GM12878 (cell line): ENCODE measurements at regions not wholly inside any gene's neighbourhood (a gene's known extent, or its start where the extent isn't known, plus 50 kb on each side); places are given as distances from the start of the nearest gene placed in this dataset.

Experiments
- ATAC-seq: fragments of 200-7000 bp; cut with Tn5 transposase; 3 replicates; pipeline ENCODE4 v1.9.1; 2020; ENCODE audit warnings: mild to moderate bottlenecking, moderate library complexity
- BruUV-seq: library from RNA; stranded (reverse); fragments of 400-500 nt; replicated peaks from 2 replicates; lab custom pipeline; 2021; lab: Mats Ljungman, UMichigan
- CTCF ChIA-PET: fragments of 300-600 bp; sonication (Branson Sonifier 250); formaldehyde crosslinking; extraction: SDS; loops from one replicate; lab custom pipeline; 2021; ENCODE audit warnings: inconsistent platforms; lab: Yijun Ruan, JAX
- POLR2A ChIA-PET: fragments of 350-600 bp; formaldehyde crosslinking; extraction: SDS; loops from one replicate; lab custom pipeline; 2021; ENCODE audit warnings: inconsistent platforms; lab: Charles Lee
- RAD21 ChIA-PET: fragments of 300-600 bp; sonication (Branson Sonifier 250); formaldehyde crosslinking; loops from one replicate; lab custom pipeline; 2023; ENCODE audit warnings: antibody characterized with exemption; ENCODE audit not compliant: unreplicated experiment; lab: Charles Lee
- SMC1A ChIA-PET: fragments of 300-600 bp; sonication (Branson Sonifier 250); formaldehyde crosslinking; loops from one replicate; lab custom pipeline; 2023; ENCODE audit not compliant: unreplicated experiment, uncharacterized antibody; lab: Charles Lee
- DNase-seq: peaks from one replicate; pipeline ENCODE4 v3.0.0-alpha.2; 2011; ENCODE audit warnings: low read depth, low spot score
- FAIRE-seq: peaks from 3 replicates; lab custom pipeline; 2011; peaks lifted over from hg19 to GRCh38; lab: Jason Lieb, UNC
- H2AFZ ChIP-seq: 2 replicates; pipeline ENCODE4 v1.6.0; 2011; ENCODE audit warnings: low read depth, low read length, control low read depth; ENCODE audit not compliant: control insufficient read depth
- H3K27ac ChIP-seq: 2 replicates; pipeline ENCODE4 v1.5.1; 2011; ENCODE audit warnings: control low read depth; ENCODE audit not compliant: control insufficient read depth, insufficient read depth
- H3K27me3 ChIP-seq, 2 experiments: replicated peaks in 1 of 2; 2 replicates each; pipeline versions ENCODE4 v1.6.0 to v1.6.1; 2011; ENCODE audit warnings: low read length in 1 of 2; ENCODE audit not compliant: control insufficient read depth in 2 of 2, insufficient read depth in 2 of 2
- H3K36me3 ChIP-seq, 2 experiments: 2 replicates each; pipeline ENCODE4 v1.5.1; 2011; ENCODE audit warnings: low read length in 1 of 2; ENCODE audit not compliant: control insufficient read depth in 2 of 2, insufficient read depth in 2 of 2
- H3K4me1 ChIP-seq: 2 replicates; pipeline ENCODE4 v1.6.1; 2011; ENCODE audit warnings: mild to moderate bottlenecking, low read length, moderate library complexity, mixed read lengths; ENCODE audit not compliant: control insufficient read depth, insufficient read depth
- H3K4me2 ChIP-seq: 2 replicates; pipeline ENCODE4 v1.6.0; 2011; ENCODE audit warnings: control low read depth; ENCODE audit not compliant: control insufficient read depth, insufficient read depth
- H3K4me3 ChIP-seq: fragments of 200-600 bp; sonication (generic); 2 replicates; pipeline ENCODE4 v1.5.1; 2016
- H3K79me2 ChIP-seq: 2 replicates; pipeline ENCODE4 v1.6.0; 2011; ENCODE audit warnings: low read length; ENCODE audit not compliant: control insufficient read depth, insufficient read depth
- H3K9ac ChIP-seq: 2 replicates; pipeline ENCODE4 v1.8.0; 2011; ENCODE audit warnings: low read length, control low read depth, mixed read lengths; ENCODE audit not compliant: control insufficient read depth, insufficient read depth
- H3K9me3 ChIP-seq: replicated peaks from 3 replicates; pipeline ENCODE4 v1.5.1; 2011; ENCODE audit warnings: mild to moderate bottlenecking, low read length; ENCODE audit not compliant: control insufficient read depth, insufficient read depth
- H4K20me1 ChIP-seq: 2 replicates; pipeline ENCODE4 v1.6.0; 2011; ENCODE audit not compliant: control insufficient read depth, insufficient read depth
- CTCF ChIP-seq, 3 experiments: IDR thresholded peaks in 2 of 3; conservative IDR thresholded peaks in 1 of 3; 2 replicates each; pipeline ENCODE4 v1.5.1; 2011; ENCODE audit warnings: low read depth in 3 of 3, low read length in 3 of 3, mild to moderate bottlenecking in 3 of 3, control low read depth in 2 of 3, moderate library complexity in 2 of 3, inconsistent platforms in 1 of 3, mixed read lengths in 1 of 3; ENCODE audit not compliant: control insufficient read depth in 2 of 3, insufficient read depth in 1 of 3; ENCODE audit errors: extremely low read depth in 1 of 3
- E4F1 ChIP-seq: fragments of 450-650 bp; IDR thresholded peaks from 2 replicates; pipeline ENCODE4 v1.6.1; 2018; ENCODE audit warnings: borderline replicate concordance, mild to moderate bottlenecking; ENCODE audit not compliant: partially characterized antibody
- EED ChIP-seq: sonication (generic); IDR thresholded peaks from 2 replicates; pipeline ENCODE4 v1.6.1; 2016; ENCODE audit warnings: antibody characterized with exemption, low read depth
- IKZF1 ChIP-seq: fragments of 450-650 bp; conservative IDR thresholded peaks from 2 replicates; pipeline ENCODE4 v1.6.1; 2017; ENCODE audit warnings: antibody characterized with exemption, mild to moderate bottlenecking
- SREBF2 ChIP-seq: IDR thresholded peaks from 2 replicates; pipeline ENCODE4 v1.6.1; 2012; ENCODE audit warnings: mild to moderate bottlenecking, low read length
- ZNF217 ChIP-seq: fragments of 450-650 bp; IDR thresholded peaks from 2 replicates; pipeline ENCODE4 v1.6.1; 2017; ENCODE audit warnings: antibody characterized with exemption, mild to moderate bottlenecking
- ZNF24 ChIP-seq: fragments of 450-650 bp; IDR thresholded peaks from 2 replicates; pipeline ENCODE4 v1.6.1; 2017; ENCODE audit warnings: antibody characterized with exemption, mild to moderate bottlenecking
- WGBS: methylation state at CpG from one replicate; pipeline ENCODE4 v1.1.6; 2016; ENCODE audit warnings: low lambda C conversion rate; ENCODE audit not compliant: insufficient replicate concordance, insufficient coverage; ENCODE audit errors: missing lambda C conversion rate; 5-methylcytosine and 5-hydroxymethylcytosine counted together
- in situ Hi-C: fragments of 300-500 bp; cut with MboI; formaldehyde crosslinking; loops from 9 replicates; pipeline ENCODE4 v1.14.3; 2018; ENCODE audit warnings: mixed read lengths
- intact Hi-C: fragments of 100-400 bp; cut with micrococcal nuclease; formaldehyde crosslinking; loops from one replicate; pipeline ENCODE4 v1.14.2; 2022; ENCODE audit not compliant: unreplicated experiment
- TF ChIP-seq, protein P1 (sequence below): IDR thresholded peaks from 2 replicates; pipeline ENCODE4 v1.6.1; 2011; ENCODE audit warnings: low read depth, mild to moderate bottlenecking, low read length, moderate library complexity, borderline replicate concordance; ENCODE audit errors: extremely low read depth
- TF ChIP-seq, protein P2 (sequence below): fragments of 450-650 bp; IDR thresholded peaks from 2 replicates; pipeline ENCODE4 v1.6.1; 2017; ENCODE audit warnings: mild to moderate bottlenecking
- TF ChIP-seq, protein P3 (sequence below): IDR thresholded peaks from 2 replicates; pipeline ENCODE4 v1.6.1; 2011; ENCODE audit warnings: borderline replicate concordance, low read depth, mild to moderate bottlenecking, moderate library complexity, low read length; ENCODE audit not compliant: insufficient read depth, poor library complexity, severe bottlenecking
- TF ChIP-seq, protein P4 (sequence below): IDR thresholded peaks from 2 replicates; pipeline ENCODE4 v1.6.1; 2012; ENCODE audit warnings: mild to moderate bottlenecking, low read depth, low read length

GRCh38 chr15:96262097-96262496 lies 68.4 kb upstream of the NR2F2 start:
- H2AFZ ChIP-seq, result no peak overlapping the region
- TF ChIP-seq IKZF1 (no peak), ZNF24 (no peak), ZNF217 (no peak), E4F1 (no peak), EED (no peak), SREBF2 (no peak), CTCF (IDR thresholded peaks at IDR 0.05 in 2 of 3, conservative IDR thresholded peaks at IDR 0.05 in 1 of 3; ENCODE audit: control insufficient read depth in 2 of 3, extremely low read depth in 1 of 3, insufficient read depth in 1 of 3, low read depth in 3 of 3, low read length in 3 of 3) (no peak)
- TF ChIP-seq, protein P1, sequence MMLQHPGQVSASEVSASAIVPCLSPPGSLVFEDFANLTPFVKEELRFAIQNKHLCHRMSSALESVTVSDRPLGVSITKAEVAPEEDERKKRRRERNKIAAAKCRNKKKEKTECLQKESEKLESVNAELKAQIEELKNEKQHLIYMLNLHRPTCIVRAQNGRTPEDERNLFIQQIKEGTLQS, result no peak
- TF ChIP-seq, protein P2, sequence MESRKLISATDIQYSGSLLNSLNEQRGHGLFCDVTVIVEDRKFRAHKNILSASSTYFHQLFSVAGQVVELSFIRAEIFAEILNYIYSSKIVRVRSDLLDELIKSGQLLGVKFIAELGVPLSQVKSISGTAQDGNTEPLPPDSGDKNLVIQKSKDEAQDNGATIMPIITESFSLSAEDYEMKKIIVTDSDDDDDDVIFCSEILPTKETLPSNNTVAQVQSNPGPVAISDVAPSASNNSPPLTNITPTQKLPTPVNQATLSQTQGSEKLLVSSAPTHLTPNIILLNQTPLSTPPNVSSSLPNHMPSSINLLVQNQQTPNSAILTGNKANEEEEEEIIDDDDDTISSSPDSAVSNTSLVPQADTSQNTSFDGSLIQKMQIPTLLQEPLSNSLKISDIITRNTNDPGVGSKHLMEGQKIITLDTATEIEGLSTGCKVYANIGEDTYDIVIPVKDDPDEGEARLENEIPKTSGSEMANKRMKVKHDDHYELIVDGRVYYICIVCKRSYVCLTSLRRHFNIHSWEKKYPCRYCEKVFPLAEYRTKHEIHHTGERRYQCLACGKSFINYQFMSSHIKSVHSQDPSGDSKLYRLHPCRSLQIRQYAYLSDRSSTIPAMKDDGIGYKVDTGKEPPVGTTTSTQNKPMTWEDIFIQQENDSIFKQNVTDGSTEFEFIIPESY, result no peak
- TF ChIP-seq, protein P3, sequence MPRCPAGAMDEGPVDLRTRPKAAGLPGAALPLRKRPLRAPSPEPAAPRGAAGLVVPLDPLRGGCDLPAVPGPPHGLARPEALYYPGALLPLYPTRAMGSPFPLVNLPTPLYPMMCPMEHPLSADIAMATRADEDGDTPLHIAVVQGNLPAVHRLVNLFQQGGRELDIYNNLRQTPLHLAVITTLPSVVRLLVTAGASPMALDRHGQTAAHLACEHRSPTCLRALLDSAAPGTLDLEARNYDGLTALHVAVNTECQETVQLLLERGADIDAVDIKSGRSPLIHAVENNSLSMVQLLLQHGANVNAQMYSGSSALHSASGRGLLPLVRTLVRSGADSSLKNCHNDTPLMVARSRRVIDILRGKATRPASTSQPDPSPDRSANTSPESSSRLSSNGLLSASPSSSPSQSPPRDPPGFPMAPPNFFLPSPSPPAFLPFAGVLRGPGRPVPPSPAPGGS, result no peak
- TF ChIP-seq, protein P4, sequence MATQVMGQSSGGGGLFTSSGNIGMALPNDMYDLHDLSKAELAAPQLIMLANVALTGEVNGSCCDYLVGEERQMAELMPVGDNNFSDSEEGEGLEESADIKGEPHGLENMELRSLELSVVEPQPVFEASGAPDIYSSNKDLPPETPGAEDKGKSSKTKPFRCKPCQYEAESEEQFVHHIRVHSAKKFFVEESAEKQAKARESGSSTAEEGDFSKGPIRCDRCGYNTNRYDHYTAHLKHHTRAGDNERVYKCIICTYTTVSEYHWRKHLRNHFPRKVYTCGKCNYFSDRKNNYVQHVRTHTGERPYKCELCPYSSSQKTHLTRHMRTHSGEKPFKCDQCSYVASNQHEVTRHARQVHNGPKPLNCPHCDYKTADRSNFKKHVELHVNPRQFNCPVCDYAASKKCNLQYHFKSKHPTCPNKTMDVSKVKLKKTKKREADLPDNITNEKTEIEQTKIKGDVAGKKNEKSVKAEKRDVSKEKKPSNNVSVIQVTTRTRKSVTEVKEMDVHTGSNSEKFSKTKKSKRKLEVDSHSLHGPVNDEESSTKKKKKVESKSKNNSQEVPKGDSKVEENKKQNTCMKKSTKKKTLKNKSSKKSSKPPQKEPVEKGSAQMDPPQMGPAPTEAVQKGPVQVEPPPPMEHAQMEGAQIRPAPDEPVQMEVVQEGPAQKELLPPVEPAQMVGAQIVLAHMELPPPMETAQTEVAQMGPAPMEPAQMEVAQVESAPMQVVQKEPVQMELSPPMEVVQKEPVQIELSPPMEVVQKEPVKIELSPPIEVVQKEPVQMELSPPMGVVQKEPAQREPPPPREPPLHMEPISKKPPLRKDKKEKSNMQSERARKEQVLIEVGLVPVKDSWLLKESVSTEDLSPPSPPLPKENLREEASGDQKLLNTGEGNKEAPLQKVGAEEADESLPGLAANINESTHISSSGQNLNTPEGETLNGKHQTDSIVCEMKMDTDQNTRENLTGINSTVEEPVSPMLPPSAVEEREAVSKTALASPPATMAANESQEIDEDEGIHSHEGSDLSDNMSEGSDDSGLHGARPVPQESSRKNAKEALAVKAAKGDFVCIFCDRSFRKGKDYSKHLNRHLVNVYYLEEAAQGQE, result no peak
- no TSS peak for BruUV-seq
- 50% methylated on average over 4 of the region's 4 CpGs for WGBS
- H3K4me2 ChIP-seq, result no peak overlapping the region
- in situ Hi-C loops, result no loop called here
- no peak for DNase-seq
- H3K36me3 ChIP-seq, result no peaks in the 10 kb centered on the region
- no peaks in the 10 kb centered on the region for H3K9me3 ChIP-seq
- H3K4me3 ChIP-seq, result no peak overlapping the region
- H3K4me1 ChIP-seq, result no peaks in the 10 kb centered on the region
- ChIA-PET POLR2A (no interaction called here), RAD21 (interaction anchor here (1.3 to 2.1 kb wide), 3 partner anchors 19 to 75 kb away, joined by 3 to 5 read pairs (median 5); no protein-coding TSS in a partner anchor), CTCF (interaction anchor here (0.6 to 1.5 kb wide), 2 partner anchors 37 to 65 kb away, joined by 3 to 4 read pairs; no protein-coding TSS in a partner anchor), SMC1A (interaction anchor here (0.8 to 1.7 kb wide), 12 partner anchors 10 to 85 kb away, joined by 3 to 6 read pairs (median 3); partner anchors contain the start of gene NR2F2)
- intact Hi-C loops, result loop anchor here (5.0 kb wide), 1 partner anchor 65 kb away; no protein-coding TSS in a partner anchor
- no peaks in the 10 kb centered on the region for H3K27me3 ChIP-seq
- H3K79me2 ChIP-seq, result no peaks in the 10 kb centered on the region
- no peak for FAIRE-seq
- H3K9ac ChIP-seq, result no peak overlapping the region
- no peak for ATAC-seq
- H4K20me1 ChIP-seq, result no peaks in the 10 kb centered on the region
- H3K27ac ChIP-seq, result no peak overlapping the region
